Suppressor macrophage treated with lipopolysaccharide for 1 hour (primary cell): ENCODE measurements at regions not wholly inside any gene's neighbourhood (a gene's known extent, or its start where the extent isn't known, plus 50 kb on each side); places are given as distances from the start of the nearest gene placed in this dataset.

Experiments used
- DNase-seq, 3 donors: peaks; one replicate each; pipeline ENCODE4 v3.0.0-alpha.2; 2020 to 2022

DNA sequence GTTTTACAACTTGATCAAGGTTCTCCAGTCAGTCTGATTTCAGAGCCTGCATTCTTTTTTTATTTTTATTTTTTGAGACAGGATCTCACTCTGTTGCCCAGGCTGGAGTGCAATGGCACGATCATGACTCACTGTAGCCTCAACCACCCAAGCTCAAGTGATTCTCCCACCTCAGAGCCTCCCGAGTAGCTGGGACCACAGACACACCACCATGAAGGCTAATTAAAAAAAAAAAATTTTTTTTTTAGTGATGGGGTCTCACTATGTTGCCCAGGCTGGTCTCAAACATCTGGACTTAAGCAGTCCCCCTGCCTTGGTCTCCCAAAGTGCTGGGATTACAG, 117.2 kb upstream of the NAV2 start:
- DNase-seq, result no peak

GRCh38 chr11:19594326-19594725, 118.3 kb upstream of the NAV2 start:
- DNase-seq, result no peak

- no peak for DNase-seq
Observed at GRCh38 chr11:19592842-19593241, 119.8 kb upstream of the NAV2 start.

GRCh38 chr11:19589567-19590260, 122.9 kb upstream of the NAV2 start:
- no peak for DNase-seq

DNA sequence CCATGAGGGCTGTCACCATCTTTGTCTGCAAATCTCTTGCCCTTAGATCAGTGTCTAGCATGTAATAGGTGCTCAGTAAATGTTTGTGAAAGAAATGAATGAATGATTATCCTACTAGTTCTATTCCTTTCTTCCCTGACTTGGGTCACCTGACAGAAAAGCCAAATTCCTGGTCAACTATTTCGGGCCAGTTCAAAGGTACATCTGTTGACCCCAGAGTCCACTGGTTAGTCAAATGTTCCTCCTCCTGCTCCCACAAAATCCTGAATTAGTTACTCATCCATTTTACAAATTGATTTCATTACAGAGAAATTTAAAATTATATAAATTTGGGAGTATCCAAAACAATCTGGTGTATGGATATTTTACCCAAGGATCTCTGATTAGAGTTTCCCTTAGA, 124.7 kb upstream of the NAV2 start:
- DNase-seq, result no peak

- DNase-seq, result no peak
Observed at GRCh38 chr11:19580646-19581045, 132.0 kb upstream of the NAV2 start.

DNA sequence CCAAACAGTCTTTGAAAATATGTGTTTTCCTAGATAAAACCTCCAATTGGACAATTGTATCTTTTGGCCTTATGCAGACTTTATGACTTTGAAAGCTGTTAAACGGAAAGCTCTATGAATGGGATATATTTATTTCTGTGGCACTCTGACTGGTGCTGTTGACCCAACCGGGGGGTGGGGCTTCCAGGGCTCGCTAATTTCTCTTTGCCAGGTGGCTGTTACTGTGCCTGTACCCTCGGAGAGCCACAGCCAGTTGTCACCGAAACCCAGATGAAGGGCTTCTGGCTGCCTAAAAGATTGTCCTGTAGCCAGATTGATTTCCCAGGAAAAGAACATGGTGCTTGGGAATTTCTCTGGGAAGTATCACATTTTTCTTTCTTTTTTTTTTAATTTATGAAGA, 132.7 kb upstream of the NAV2 start:
- no peak for DNase-seq

DNA sequence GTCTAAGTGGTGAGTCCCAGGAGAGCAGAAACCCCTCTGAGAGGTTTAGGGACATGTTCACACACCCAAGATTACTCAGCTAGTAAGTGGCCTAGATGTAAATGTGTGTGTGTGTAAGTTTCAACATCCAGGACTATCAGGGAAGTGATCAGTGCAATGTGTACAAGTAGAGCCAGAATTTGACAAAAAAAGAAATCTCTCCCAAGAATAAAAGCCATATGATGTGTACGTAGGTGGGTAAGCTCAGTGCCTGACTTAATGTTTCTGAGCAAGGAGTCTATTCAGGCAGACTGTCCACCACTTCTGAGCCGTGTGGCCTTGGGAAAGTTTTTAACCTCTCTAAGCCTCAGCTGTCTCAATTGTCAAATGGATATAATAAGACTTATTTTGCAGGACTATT, 133.8 kb upstream of the NAV2 start:
- DNase-seq, result no peak

DNA sequence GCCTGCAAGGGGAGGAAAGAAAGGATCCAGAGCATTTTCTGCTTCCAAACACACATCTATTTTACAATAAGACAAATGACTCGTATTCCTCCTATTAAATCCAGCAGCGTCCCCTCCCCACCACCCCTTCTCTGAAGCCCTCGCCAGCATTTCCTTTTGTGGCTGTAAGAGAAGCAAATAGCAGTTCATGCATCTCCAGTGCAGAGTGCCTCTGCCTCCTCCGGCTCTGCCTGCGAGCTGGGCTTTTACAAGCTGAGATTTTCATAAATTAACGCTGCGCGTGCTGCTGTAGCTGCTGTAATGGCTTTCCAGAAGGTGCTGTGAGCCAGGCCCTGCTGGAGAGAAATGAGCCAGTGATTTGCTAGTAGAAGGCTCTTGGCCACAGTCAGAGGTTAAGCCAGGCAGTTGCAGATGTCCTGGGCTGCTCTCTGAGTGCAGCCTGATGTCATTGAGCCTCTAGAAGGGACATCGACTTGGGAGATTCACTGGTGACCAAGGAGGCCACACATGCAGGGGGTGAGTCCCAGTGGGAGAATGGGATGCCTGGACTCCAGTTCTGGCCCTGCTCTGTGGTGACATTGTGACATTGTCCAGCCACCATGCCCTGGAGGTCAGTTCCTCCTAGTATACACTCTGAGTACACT, 134.5 kb upstream of the NAV2 start:
- no peak for DNase-seq

DNA sequence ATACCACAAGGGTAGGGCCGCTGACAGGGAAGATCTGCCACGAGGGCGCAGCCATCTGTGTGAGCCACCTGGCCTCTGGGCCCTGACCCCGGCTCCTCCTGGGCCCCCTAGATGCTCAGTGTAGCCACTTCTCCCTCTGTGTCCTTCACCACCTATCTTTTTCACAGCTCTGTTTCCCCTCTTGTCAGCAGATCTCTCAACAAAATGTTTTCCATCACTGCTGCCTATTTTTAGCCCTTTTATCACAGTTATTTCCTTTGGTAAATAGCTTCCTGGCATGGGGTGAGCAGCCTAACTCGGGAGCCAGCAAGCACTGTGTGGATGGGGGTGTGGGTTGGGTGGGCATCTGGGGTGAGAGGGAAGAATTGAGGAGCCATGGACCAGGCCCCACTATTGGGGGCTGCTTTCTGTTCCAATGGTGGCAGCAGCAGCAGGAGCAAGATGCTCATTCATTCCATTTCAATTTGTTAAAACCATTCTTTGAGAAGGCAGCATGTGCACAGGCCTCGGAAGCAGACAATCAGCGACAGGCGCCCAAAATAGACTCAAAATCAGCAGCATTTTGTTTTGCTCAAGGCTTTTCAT, 135.2 kb upstream of the NAV2 start:
- no peak for DNase-seq

DNA sequence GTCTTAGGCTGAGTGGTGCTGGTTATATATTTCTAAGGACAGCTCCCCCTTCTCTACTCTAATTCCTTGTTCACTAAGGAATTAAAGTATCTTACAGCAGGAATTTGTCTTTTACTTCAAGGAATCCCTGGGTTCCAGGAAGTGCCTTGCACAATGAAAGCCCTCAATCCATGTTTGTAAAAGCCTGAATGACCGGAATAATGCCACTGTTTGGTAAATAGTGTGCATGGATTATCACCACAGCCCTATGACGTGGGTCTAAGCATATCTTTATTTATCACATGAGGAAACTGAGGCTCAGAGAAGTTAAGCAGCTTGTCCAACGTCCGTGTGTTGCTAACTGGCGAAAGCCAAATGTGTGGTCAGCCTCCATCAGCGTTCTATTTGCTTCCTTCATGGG, 135.7 kb upstream of the NAV2 start:
- no peak for DNase-seq

GRCh38 chr11:19576054-19576453, 136.6 kb upstream of the NAV2 start:
- no peak for DNase-seq

- no peak for DNase-seq
Observed at GRCh38 chr11:19574916-19575315, 137.7 kb upstream of the NAV2 start.

- no peak for DNase-seq
Observed at GRCh38 chr11:19573666-19574065, 139.0 kb upstream of the NAV2 start.

- DNase-seq, result no peak
Observed at GRCh38 chr11:19571906-19572305, 140.7 kb upstream of the NAV2 start.

DNA sequence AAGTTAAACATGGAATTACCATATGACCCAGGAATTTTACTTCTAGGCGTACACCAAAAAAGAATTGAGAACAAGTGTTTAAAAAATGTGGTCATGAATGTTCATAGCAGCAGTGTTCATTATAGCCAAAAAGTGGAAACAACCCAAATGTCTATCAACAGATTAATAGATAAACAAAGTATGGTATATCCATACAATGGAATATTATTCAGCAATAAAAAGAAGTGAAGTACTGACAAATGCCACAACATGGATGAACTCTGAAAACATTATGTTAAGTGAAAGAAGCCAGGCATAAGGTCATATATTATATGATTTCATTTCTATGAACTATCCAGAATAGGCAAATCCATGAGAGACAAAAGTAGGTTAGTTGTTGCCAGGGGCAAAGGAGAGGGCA, 141.7 kb upstream of the NAV2 start:
- DNase-seq, result no peak

- DNase-seq, result no peak
Observed at GRCh38 chr11:19567996-19568395, 144.6 kb upstream of the NAV2 start.

GRCh38 chr11:19566583-19567379, 145.9 kb upstream of the NAV2 start:
- DNase-seq, result no peak

DNA sequence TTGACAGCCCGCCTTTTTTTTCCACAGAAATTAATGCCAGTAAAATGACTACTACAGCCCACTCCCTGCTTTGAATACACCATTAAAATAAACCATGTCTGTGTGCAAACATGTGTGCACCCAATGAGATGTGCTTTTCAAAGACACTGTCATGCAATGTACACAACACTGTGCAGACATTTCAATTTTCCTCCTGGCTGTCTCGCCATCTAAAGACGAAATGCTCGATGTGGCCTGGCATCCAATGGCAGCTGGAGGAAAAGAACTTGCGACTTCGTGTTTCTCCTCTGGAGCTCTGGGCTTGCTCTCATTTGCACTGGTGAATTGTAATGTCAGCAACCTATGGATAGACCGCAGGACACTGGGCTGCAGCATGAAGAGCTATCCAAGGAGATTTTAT, 147.0 kb upstream of the NAV2 start:
- no peak for DNase-seq

- no peak for DNase-seq
Observed at GRCh38 chr11:19562156-19562555, 150.5 kb upstream of the NAV2 start.

- peak in 1 of 3 donors; percentile 12 for DNase-seq
Observed at GRCh38 chr11:19561011-19561410, 151.6 kb upstream of the NAV2 start.

DNA sequence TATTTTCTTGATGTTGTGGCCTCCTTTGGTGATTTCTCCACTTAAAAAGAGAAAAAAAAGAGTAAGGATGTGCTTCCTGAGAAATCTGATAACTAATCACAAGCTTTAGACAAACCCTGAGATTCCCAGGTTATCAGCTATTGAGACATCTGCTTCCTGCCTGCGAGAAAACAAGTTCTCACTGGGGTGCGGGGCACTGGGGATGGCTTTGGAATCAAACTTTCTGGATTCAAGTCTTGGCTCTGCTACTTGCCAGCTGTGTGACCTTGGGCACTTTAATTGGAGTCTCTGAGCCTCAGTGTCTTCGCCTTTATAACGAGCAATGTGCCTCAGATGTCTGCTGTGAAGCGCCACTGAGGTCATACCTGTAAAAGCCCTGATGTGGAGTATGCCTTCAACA, 152.5 kb upstream of the NAV2 start:
- no peak for DNase-seq

- DNase-seq, result no peak
Observed at GRCh38 chr11:19559746-19560145, 152.9 kb upstream of the NAV2 start.
